Endothelial cell of umbilical vein (primary cell): ENCODE measurements at regions not wholly inside any gene's neighbourhood (a gene's known extent, or its start where the extent isn't known, plus 50 kb on each side); places are given as distances from the start of the nearest gene placed in this dataset.

Source experiments
- BruUV-seq: library from RNA; stranded (reverse); fragments of 400-500 nt; replicated peaks from 2 replicates; lab custom pipeline; 2021; lab: Mats Ljungman, UMichigan
- CTCF ChIA-PET: fragments of 300-600, 350-600 bp; sonication (Branson Sonifier 250); formaldehyde crosslinking; loops from one replicate; lab custom pipeline; 2021; ENCODE audit warnings: antibody characterized with exemption, inconsistent platforms; lab: Charles Lee
- POLR2A ChIA-PET: fragments of 300-600, 350-600 bp; sonication (Branson Sonifier 250); formaldehyde crosslinking; loops from one replicate; lab custom pipeline; 2021; ENCODE audit warnings: antibody characterized with exemption, inconsistent platforms; lab: Charles Lee
- DNase-seq: peaks from one replicate; pipeline ENCODE4 v3.0.0-alpha.2; 2011; ENCODE audit warnings: low read depth, low spot score
- FAIRE-seq: peaks from 2 replicates; lab custom pipeline; 2011; peaks lifted over from hg19 to GRCh38; lab: Jason Lieb, UNC
- H2AFZ ChIP-seq: 2 replicates; pipeline ENCODE4 v1.6.0; 2012; ENCODE audit warnings: low read depth, low read length, control low read depth, inconsistent platforms
- H3K27ac ChIP-seq: 2 replicates; pipeline ENCODE4 v1.5.1; 2011; ENCODE audit warnings: low read depth, mild to moderate bottlenecking, control low read depth, low read length, moderate library complexity; ENCODE audit not compliant: insufficient read depth
- H3K27me3 ChIP-seq, 2 experiments: 2 replicates each; pipeline versions ENCODE4 v1.6.0 to v1.6.1; 2011; ENCODE audit warnings: low read length in 2 of 2, mixed read lengths in 1 of 2; ENCODE audit not compliant: control insufficient read depth in 2 of 2, insufficient read depth in 2 of 2
- H3K36me3 ChIP-seq, 2 experiments: 2 replicates in 1 of 2; 3 replicates in 1 of 2; pipeline ENCODE4 v1.5.1; 2011; ENCODE audit warnings: low read length in 2 of 2, mild to moderate bottlenecking in 1 of 2, moderate library complexity in 1 of 2; ENCODE audit not compliant: control insufficient read depth in 2 of 2, insufficient read depth in 2 of 2; ENCODE audit errors: extremely low read depth in 1 of 2
- H3K4me1 ChIP-seq: 3 replicates; pipeline ENCODE4 v1.5.1; 2011; ENCODE audit warnings: mild to moderate bottlenecking, low read length; ENCODE audit not compliant: control insufficient read depth, insufficient read depth; ENCODE audit errors: extremely low read depth
- H3K4me2 ChIP-seq: 2 replicates; pipeline ENCODE4 v1.6.1; 2011; ENCODE audit warnings: low read length, control low read depth, mixed read lengths; ENCODE audit not compliant: insufficient read depth
- H3K4me3 ChIP-seq, 3 experiments: fragments of 200-600 bp in 1 of 3; sonication (generic), shearing (Covaris generic) in 1 of 3; replicated peaks in 1 of 3; 2 replicates each; pipeline ENCODE4 v1.5.1; 2011 to 2016; ENCODE audit warnings: control low read depth in 3 of 3, low read length in 3 of 3, mild to moderate bottlenecking in 2 of 3, inconsistent platforms in 1 of 3, low read depth in 1 of 3, moderate library complexity in 1 of 3; ENCODE audit not compliant: insufficient read depth in 1 of 3
- H3K79me2 ChIP-seq: 2 replicates; pipeline ENCODE4 v1.6.0; 2012; ENCODE audit warnings: low read length, inconsistent platforms; ENCODE audit not compliant: control insufficient read depth, insufficient read depth
- H3K9ac ChIP-seq: replicated peaks from 2 replicates; pipeline ENCODE3; 2011; ENCODE audit warnings: low read length, control low read depth; ENCODE audit not compliant: insufficient read depth; ENCODE audit errors: extremely low read depth
- H3K9me1 ChIP-seq: replicated peaks from 3 replicates; pipeline ENCODE4 v1.6.0; 2011; ENCODE audit warnings: mild to moderate bottlenecking, low read length; ENCODE audit not compliant: control insufficient read depth, insufficient read depth; ENCODE audit errors: extremely low read depth
- H3K9me3 ChIP-seq: replicated peaks from 2 replicates; pipeline ENCODE4 v1.5.1; 2012; ENCODE audit warnings: low read length, inconsistent platforms; ENCODE audit not compliant: control insufficient read depth, insufficient read depth
- H4K20me1 ChIP-seq: replicated peaks from 2 replicates; pipeline ENCODE3; 2011; ENCODE audit warnings: mild to moderate bottlenecking, low read length; ENCODE audit not compliant: control insufficient read depth, insufficient read depth; ENCODE audit errors: extremely low read depth
- EZH2 ChIP-seq: IDR thresholded peaks from 2 replicates; pipeline ENCODE4 v1.6.1; 2012; ENCODE audit warnings: borderline replicate concordance, low read depth, mild to moderate bottlenecking, moderate library complexity, low read length, inconsistent platforms; ENCODE audit not compliant: severe bottlenecking
- FOS ChIP-seq: IDR thresholded peaks from 2 replicates; pipeline ENCODE4 v1.6.1; 2011; ENCODE audit warnings: mild to moderate bottlenecking, low read length, moderate library complexity, borderline replicate concordance; ENCODE audit not compliant: insufficient read depth
- GATA2 ChIP-seq: IDR thresholded peaks from 2 replicates; pipeline ENCODE4 v1.7.0; 2011; ENCODE audit warnings: low read depth, mild to moderate bottlenecking, moderate library complexity, mixed read lengths, low read length; ENCODE audit not compliant: insufficient read length, insufficient read depth
- JUN ChIP-seq: IDR thresholded peaks from 2 replicates; pipeline ENCODE4 v1.6.1; 2011; ENCODE audit warnings: borderline replicate concordance, low read depth; ENCODE audit not compliant: insufficient read length, insufficient read depth
- MYC ChIP-seq: IDR thresholded peaks from one replicate; pipeline ENCODE4 v1.6.1; 2011; ENCODE audit warnings: mild to moderate bottlenecking, low read depth, low read length
- POLR2A ChIP-seq: IDR thresholded peaks from 2 replicates; pipeline ENCODE4 v1.6.1; 2012; ENCODE audit warnings: low read depth, mild to moderate bottlenecking, control low read depth, low read length
- POLR2AphosphoS5 ChIP-seq: IDR thresholded peaks from 2 replicates; pipeline ENCODE4 v1.6.1; 2012; ENCODE audit warnings: low read depth, mild to moderate bottlenecking, control low read depth, low read length, moderate library complexity; ENCODE audit not compliant: insufficient read depth
- dilution Hi-C: fragments of 300-500 bp; cut with MboI; formaldehyde crosslinking; loops from one replicate; pipeline ENCODE4 v1.15.0; 2019; ENCODE audit warnings: low sequenced_read_pairs; ENCODE audit not compliant: extremely low pct_ligation_motif_present
- intact Hi-C: fragments of 100-400 bp; cut with micrococcal nuclease; formaldehyde crosslinking; loops from one replicate; pipeline ENCODE4 v1.10.0; 2022
- TF ChIP-seq, protein P1 (sequence below): IDR thresholded peaks from 2 replicates; pipeline ENCODE4 v1.6.1; 2011; ENCODE audit not compliant: insufficient read depth, insufficient read length
- TF ChIP-seq, protein P2 (sequence below), 2 donors: IDR thresholded peaks; 1 replicate in 1 of 2; 2 replicates in 1 of 2; pipeline ENCODE4 v1.5.1; 2011; ENCODE audit warnings: low read length in 2 of 2, mild to moderate bottlenecking in 2 of 2, moderate library complexity in 2 of 2, control low read depth in 1 of 2, inconsistent platforms in 1 of 2, low read depth in 1 of 2; ENCODE audit not compliant: insufficient read depth in 1 of 2; ENCODE audit errors: extremely low read depth in 1 of 2

DNA sequence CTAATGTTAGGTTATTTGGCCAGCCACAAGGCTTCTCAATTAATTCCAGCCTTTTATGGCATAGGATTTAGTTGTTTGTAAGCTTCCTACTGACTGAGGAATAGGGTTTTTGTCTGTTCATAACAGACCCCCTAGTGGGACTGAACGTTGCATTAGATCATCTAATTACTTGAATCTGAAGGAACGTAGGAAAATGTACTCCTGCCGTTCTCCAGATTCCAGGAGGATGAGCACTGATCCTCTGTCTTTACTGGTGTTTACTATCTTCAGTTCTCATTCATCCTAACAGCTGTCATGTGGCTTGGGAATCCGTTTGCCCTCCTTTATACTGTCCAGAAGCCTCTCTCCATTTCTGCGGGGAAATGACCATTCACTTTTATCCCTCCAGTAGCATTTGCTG, 52.7 kb downstream of the RAD54L2 start:
- H3K4me3 ChIP-seq, result no peak overlapping the region
- no peaks in the 10 kb centered on the region for H3K9me3 ChIP-seq
- DNase-seq (no peak), FAIRE-seq (no peak)
- H3K9me1 ChIP-seq, result no peaks in the 10 kb centered on the region
- CTCF ChIA-PET, result no interaction called here
- no peak overlapping the region for H3K9ac ChIP-seq
- H3K27me3 ChIP-seq, result no peaks in the 10 kb centered on the region
- no TSS peak for BruUV-seq
- POLR2A ChIA-PET, result no interaction called here
- no peaks in the 10 kb centered on the region for H4K20me1 ChIP-seq
- H2AFZ ChIP-seq, result no peak overlapping the region
- peaks cover 6% of the 10 kb centered on the region for H3K4me1 ChIP-seq
- H3K36me3 ChIP-seq, result peaks cover 4 to 8% of the 10 kb centered on the region in 2 experiments
- H3K79me2 ChIP-seq, result peaks cover 17% of the 10 kb centered on the region
- intact Hi-C loops, result no loop called here
- TF ChIP-seq, protein P1, sequence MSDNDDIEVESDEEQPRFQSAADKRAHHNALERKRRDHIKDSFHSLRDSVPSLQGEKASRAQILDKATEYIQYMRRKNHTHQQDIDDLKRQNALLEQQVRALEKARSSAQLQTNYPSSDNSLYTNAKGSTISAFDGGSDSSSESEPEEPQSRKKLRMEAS, result no peak
- TF ChIP-seq JUN (no peak), POLR2AphosphoS5 (no peak), FOS (no peak), MYC (no peak), EZH2 (no peak), GATA2 (no peak), POLR2A (no peak)
- TF ChIP-seq, protein P2, sequence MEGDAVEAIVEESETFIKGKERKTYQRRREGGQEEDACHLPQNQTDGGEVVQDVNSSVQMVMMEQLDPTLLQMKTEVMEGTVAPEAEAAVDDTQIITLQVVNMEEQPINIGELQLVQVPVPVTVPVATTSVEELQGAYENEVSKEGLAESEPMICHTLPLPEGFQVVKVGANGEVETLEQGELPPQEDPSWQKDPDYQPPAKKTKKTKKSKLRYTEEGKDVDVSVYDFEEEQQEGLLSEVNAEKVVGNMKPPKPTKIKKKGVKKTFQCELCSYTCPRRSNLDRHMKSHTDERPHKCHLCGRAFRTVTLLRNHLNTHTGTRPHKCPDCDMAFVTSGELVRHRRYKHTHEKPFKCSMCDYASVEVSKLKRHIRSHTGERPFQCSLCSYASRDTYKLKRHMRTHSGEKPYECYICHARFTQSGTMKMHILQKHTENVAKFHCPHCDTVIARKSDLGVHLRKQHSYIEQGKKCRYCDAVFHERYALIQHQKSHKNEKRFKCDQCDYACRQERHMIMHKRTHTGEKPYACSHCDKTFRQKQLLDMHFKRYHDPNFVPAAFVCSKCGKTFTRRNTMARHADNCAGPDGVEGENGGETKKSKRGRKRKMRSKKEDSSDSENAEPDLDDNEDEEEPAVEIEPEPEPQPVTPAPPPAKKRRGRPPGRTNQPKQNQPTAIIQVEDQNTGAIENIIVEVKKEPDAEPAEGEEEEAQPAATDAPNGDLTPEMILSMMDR (IDR thresholded peaks at IDR 0.05; ENCODE audit: extremely low read depth in 1 of 2, insufficient read depth in 1 of 2, low read depth in 1 of 2, low read length in 2 of 2), result no peak
- dilution Hi-C loops, result no loop called here
- no peak overlapping the region for H3K27ac ChIP-seq
- H3K4me2 ChIP-seq, result no peak overlapping the region
